ENCODE measurements at regions not wholly inside any gene's neighbourhood (a gene's known extent, or its start where the extent isn't known, plus 50 kb on each side); places are given as distances from the start of the nearest gene placed in this dataset.

DNA sequence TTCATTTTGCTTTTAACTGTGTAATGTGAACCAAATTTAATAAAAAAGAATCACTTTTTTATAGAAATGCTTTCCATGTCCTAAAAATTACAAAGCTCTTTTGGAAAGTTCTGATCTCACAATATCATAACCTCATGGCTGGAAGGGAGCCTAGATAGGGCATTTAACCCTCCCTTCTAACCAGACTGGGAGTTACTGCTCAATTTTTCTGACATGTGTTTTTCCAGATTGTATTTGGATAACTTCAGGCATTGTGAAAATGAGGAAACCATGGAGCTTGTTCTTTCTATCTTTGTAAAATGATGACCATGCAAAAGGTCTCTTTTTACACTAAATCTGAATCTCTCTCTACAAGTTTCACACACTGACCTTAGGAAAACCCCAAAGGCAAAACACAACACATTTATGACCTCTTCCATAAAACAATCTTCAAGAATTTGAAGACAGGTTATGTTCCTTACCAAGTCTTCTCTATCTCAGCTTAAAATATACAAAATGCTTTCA, 508.8 kb downstream of the DIPK2A start:
- no peak for TF ChIP-seq EZH2 (IDR thresholded peaks at IDR 0.05; ENCODE audit: low read length)
- TF ChIP-seq, protein P1, sequence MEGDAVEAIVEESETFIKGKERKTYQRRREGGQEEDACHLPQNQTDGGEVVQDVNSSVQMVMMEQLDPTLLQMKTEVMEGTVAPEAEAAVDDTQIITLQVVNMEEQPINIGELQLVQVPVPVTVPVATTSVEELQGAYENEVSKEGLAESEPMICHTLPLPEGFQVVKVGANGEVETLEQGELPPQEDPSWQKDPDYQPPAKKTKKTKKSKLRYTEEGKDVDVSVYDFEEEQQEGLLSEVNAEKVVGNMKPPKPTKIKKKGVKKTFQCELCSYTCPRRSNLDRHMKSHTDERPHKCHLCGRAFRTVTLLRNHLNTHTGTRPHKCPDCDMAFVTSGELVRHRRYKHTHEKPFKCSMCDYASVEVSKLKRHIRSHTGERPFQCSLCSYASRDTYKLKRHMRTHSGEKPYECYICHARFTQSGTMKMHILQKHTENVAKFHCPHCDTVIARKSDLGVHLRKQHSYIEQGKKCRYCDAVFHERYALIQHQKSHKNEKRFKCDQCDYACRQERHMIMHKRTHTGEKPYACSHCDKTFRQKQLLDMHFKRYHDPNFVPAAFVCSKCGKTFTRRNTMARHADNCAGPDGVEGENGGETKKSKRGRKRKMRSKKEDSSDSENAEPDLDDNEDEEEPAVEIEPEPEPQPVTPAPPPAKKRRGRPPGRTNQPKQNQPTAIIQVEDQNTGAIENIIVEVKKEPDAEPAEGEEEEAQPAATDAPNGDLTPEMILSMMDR (optimal IDR thresholded peaks at IDR 0.05 in 1 of 3, IDR thresholded peaks at IDR 0.05 in 1 of 3, conservative IDR thresholded peaks at IDR 0.05 in 1 of 3; ENCODE audit: extremely low read depth in 1 of 3, insufficient read depth in 2 of 3, low read length in 3 of 3), result no peak
